Endothelial cell of umbilical vein (primary cell): ENCODE measurements at regions not wholly inside any gene's neighbourhood (a gene's known extent, or its start where the extent isn't known, plus 50 kb on each side); places are given as distances from the start of the nearest gene placed in this dataset.

Experiments
- POLR2A ChIP-seq: IDR thresholded peaks from 2 replicates; pipeline ENCODE4 v1.6.1; 2012; ENCODE audit warnings: low read depth, mild to moderate bottlenecking, control low read depth, low read length
- POLR2AphosphoS5 ChIP-seq: IDR thresholded peaks from 2 replicates; pipeline ENCODE4 v1.6.1; 2012; ENCODE audit warnings: low read depth, mild to moderate bottlenecking, control low read depth, low read length, moderate library complexity; ENCODE audit not compliant: insufficient read depth
- TF ChIP-seq, protein P1 (sequence below), 2 donors: IDR thresholded peaks; 1 replicate in 1 of 2; 2 replicates in 1 of 2; pipeline ENCODE4 v1.5.1; 2011; ENCODE audit warnings: low read length in 2 of 2, mild to moderate bottlenecking in 2 of 2, moderate library complexity in 2 of 2, control low read depth in 1 of 2, inconsistent platforms in 1 of 2, low read depth in 1 of 2; ENCODE audit not compliant: insufficient read depth in 1 of 2; ENCODE audit errors: extremely low read depth in 1 of 2
- TF ChIP-seq, protein P2 (sequence below): IDR thresholded peaks from 2 replicates; pipeline ENCODE4 v1.6.1; 2011; ENCODE audit not compliant: insufficient read depth, insufficient read length

DNA sequence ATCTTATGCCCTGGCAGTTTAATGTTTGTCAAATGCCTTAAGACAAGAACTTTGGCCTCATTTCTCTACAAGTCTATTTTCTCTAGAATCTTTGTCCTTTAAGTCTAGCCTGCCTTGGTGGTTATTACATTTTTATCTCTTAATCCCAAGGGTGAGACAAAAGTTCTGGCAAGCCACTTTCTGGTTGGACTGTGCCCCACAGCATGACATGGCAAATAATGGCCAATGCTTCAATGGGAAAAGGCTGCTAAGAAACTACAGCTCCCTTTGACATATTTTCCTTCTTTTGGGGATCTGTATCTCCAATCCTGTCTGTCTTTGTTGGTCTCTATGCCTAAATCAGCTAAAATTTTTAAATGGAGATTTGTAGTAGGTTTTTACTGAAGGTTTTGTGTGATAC is 181.6 kb upstream of the MBNL1 start:
- TF ChIP-seq, protein P1, sequence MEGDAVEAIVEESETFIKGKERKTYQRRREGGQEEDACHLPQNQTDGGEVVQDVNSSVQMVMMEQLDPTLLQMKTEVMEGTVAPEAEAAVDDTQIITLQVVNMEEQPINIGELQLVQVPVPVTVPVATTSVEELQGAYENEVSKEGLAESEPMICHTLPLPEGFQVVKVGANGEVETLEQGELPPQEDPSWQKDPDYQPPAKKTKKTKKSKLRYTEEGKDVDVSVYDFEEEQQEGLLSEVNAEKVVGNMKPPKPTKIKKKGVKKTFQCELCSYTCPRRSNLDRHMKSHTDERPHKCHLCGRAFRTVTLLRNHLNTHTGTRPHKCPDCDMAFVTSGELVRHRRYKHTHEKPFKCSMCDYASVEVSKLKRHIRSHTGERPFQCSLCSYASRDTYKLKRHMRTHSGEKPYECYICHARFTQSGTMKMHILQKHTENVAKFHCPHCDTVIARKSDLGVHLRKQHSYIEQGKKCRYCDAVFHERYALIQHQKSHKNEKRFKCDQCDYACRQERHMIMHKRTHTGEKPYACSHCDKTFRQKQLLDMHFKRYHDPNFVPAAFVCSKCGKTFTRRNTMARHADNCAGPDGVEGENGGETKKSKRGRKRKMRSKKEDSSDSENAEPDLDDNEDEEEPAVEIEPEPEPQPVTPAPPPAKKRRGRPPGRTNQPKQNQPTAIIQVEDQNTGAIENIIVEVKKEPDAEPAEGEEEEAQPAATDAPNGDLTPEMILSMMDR (IDR thresholded peaks at IDR 0.05; ENCODE audit: extremely low read depth in 1 of 2, insufficient read depth in 1 of 2, low read depth in 1 of 2, low read length in 2 of 2) = no peak
- no peak for TF ChIP-seq POLR2A
- no peak for TF ChIP-seq POLR2AphosphoS5
- TF ChIP-seq, protein P2, sequence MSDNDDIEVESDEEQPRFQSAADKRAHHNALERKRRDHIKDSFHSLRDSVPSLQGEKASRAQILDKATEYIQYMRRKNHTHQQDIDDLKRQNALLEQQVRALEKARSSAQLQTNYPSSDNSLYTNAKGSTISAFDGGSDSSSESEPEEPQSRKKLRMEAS = no peak
